ENCODE measurements at regions not wholly inside any gene's neighbourhood (a gene's known extent, or its start where the extent isn't known, plus 50 kb on each side); places are given as distances from the start of the nearest gene placed in this dataset.

- TF ChIP-seq CTCF (conservative IDR thresholded peaks at IDR 0.05; ENCODE audit: low read depth, low read length) = no peak
- TF ChIP-seq EZH2 (IDR thresholded peaks at IDR 0.05; ENCODE audit: borderline replicate concordance, low read depth, low read length, poor library complexity, severe bottlenecking) = no peak
Measured at GRCh38 chr4:186017801-186018200, 51.2 kb upstream of the TLR3 start.

Data from A673 (cell line).